ENCODE measurements at regions not wholly inside any gene's neighbourhood (a gene's known extent, or its start where the extent isn't known, plus 50 kb on each side); places are given as distances from the start of the nearest gene placed in this dataset.

DNA sequence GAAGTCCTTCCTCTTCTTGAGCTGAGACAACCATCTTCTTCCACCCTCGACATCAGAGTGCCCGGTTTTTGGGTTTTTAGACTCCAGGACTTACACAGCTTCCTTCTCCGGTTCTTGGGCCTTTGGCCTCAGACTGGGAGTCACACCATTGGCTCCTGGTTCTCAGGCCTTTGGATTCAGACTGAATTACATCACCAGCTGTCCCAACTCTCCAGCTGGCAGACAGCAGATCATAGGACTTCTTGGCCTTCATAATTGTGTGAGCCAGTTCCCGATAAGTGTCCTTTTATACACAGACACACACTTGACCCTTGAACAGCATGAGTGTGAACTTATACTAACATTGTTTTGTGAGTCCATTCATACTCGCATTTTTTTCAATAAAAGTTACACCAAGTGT, 166.0 kb upstream of the UBL3 start:
- H3K36me3 Mint-ChIP-seq (ENCODE audit: low read depth), result no peaks in the 10 kb centered on the region
- H3K4me1 Mint-ChIP-seq, result no peaks in the 10 kb centered on the region
- no peaks in the 10 kb centered on the region for H3K9me3 Mint-ChIP-seq
- H3K27me3 Mint-ChIP-seq, result peaks cover 2% of the 10 kb centered on the region
- no peak for DNase-seq
- no peak overlapping the region for H3K27ac Mint-ChIP-seq
- no peak for ATAC-seq
- no peak overlapping the region for H3K4me3 Mint-ChIP-seq

DNA sequence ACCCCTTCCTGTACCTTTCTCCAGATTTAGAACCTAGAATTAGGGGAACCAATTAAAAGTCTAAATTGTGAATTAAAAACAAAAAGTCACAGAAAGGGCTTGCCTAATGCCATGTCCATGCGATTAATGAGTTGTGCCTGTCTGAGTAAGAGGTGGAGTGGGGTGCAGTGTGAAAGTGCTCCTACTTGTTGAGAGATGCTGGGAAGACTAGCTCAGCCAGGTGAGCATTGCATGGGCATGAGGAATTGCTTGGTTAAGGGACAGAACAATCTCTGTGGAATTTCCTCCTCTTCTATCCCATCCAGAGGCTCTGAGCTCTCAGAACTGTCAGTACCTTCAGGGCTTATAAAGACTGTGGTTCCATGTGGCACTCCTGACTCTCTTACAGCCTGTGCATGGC, 159.0 kb upstream of the UBL3 start:
- Mint-ChIP-seq H3K9me3 (no peaks in the 10 kb centered on the region), H3K4me3 (no peak overlapping the region), H3K4me1 (peaks cover 14% of the 10 kb centered on the region), H3K27ac (no peak overlapping the region), H3K27me3 (no peaks in the 10 kb centered on the region), H3K36me3 (ENCODE audit: low read depth) (no peaks in the 10 kb centered on the region)
- DNase-seq, result no peak
- no peak for ATAC-seq

DNA sequence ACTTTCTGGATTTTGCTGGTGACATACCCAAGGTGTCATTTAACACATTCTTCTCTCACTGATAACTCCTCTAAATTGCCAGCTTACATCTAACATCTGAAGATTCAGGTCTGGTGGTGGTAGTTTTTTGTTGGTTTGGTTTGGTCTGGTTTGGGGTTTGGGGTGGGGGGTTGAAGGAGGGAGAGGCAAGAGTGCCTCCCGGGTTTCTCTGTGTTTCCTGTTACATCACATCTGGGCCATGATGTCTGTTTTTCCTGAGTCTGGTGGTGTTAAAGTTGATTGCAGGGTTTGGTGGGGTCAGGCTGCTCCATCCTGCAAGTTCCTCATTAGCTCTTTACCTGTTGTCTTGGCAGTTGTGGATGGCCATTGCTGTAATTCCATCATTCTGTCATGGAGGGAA, 155.8 kb upstream of the UBL3 start:
- no peaks in the 10 kb centered on the region for H3K27me3 Mint-ChIP-seq
- no peak for DNase-seq
- H3K4me3 Mint-ChIP-seq, result no peak overlapping the region
- H3K27ac Mint-ChIP-seq, result no peak overlapping the region
- H3K4me1 Mint-ChIP-seq, result peaks cover 14% of the 10 kb centered on the region
- ATAC-seq, result no peak
- no peaks in the 10 kb centered on the region for H3K9me3 Mint-ChIP-seq
- H3K36me3 Mint-ChIP-seq (ENCODE audit: low read depth), result no peaks in the 10 kb centered on the region

DNA sequence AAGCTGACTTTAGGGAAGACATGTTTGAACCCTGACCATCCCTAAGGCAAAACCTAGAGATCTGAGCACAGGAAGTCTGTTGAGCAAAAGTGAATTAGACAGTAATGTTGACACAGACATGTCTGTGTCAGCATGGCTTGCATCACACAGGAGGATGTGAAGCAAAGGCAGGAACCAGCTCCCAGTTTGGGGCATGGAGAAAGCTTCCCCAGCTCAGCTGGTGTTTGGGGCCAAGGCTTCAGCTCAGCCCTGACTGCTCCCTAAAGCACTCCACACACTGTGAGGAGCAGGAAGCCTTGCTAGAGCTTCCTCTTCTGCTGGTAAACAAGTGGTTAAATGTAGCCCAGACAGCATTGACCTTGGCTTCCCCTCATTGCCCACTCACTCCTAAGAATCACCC, 153.8 kb upstream of the UBL3 start:
- Mint-ChIP-seq H3K27me3 (no peaks in the 10 kb centered on the region), H3K36me3 (ENCODE audit: low read depth) (no peaks in the 10 kb centered on the region), H3K9me3 (no peaks in the 10 kb centered on the region), H3K4me3 (no peak overlapping the region), H3K27ac (no peak overlapping the region), H3K4me1 (peaks cover 14% of the 10 kb centered on the region)
- no peak for DNase-seq
- ATAC-seq, result no peak

DNA sequence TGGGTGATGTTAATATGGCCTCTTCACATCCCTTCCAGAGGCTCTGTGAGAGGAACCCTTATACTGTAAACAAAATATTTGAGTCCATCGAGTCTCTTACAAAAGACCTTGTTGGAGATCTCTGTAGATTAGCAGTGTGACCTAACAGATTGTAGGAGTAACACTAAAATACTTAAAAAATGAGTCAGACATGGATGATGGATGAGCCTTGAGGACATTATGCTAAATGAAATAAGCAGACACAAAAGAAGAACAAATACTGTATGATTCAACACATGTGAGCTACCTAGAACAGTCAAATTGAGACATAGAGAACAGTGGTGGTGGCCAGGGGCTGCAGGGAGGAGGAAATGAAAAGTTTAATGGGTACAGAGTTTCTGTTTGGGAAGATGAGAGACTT, 152.2 kb upstream of the UBL3 start:
- Mint-ChIP-seq H3K27ac (no peak overlapping the region), H3K36me3 (ENCODE audit: low read depth) (no peaks in the 10 kb centered on the region), H3K27me3 (no peaks in the 10 kb centered on the region), H3K9me3 (no peaks in the 10 kb centered on the region), H3K4me3 (no peak overlapping the region), H3K4me1 (peaks cover 14% of the 10 kb centered on the region)
- ATAC-seq (no peak), DNase-seq (no peak)

DNA sequence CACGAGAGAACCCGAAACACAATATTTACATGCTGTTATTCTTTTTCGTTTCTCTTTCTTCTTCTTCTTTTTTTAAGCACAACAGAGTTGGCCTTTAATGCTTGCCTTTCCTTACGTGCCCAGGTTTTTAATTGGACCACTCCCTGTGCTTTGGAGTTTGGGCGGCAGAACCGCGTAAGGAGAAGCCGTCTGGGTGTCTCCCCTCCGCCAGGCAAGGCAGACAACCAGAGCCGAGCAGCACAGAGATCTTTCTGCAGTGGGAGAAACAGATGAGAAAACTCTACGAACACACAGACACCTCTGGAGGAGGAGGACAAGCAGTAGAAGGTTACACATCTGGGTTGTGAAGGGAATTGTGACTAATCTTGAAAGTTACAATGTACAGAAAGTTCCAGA, 150.0 kb upstream of the UBL3 start:
- no peak for ATAC-seq
- H3K27ac Mint-ChIP-seq, result no peak overlapping the region
- H3K4me3 Mint-ChIP-seq, result no peak overlapping the region
- no peaks in the 10 kb centered on the region for H3K27me3 Mint-ChIP-seq
- no peaks in the 10 kb centered on the region for H3K36me3 Mint-ChIP-seq (ENCODE audit: low read depth)
- DNase-seq, result no peak
- no peaks in the 10 kb centered on the region for H3K9me3 Mint-ChIP-seq
- peaks cover 4% of the 10 kb centered on the region for H3K4me1 Mint-ChIP-seq

DNA sequence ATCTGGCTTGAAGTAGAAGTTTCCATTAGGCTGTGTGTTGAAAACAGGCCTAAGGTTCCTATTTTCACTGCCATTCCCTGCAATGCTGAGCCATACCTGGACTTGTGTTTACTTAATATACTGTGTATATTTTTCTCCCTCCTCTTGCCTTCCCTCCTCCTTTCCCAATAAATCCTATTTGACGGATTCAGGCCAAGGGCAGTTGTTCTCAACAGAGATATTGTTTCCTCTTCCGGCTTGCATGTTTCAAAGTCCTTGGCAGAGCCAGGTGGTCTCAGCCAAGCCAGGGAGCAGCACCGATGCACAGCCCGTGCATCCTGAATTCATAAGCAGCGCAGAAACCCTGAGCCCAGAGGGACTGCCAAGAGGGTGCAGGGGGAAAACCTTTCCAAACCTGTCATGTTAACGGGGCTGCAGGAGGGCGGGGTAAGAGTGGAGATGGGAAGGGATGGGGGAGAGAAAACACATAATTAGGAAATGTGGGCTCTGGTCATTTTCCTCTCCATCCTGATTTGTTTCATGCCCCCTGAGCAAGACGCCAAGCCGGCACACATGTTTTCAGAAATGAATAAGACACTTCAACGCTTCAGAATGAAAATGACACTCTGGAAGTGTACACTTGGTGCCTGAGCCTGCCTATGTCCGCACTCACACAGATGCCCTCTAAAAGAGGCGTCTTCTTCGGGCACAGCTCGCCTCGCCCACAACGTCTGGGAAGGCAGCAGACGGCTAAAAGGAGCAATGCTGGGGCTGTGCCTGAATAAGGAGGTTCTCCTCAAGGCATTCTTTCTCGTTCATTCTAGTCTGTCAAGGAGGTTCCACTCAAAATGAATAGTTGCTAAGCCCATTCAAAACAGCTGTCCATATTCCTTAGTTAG, 149.3 kb upstream of the UBL3 start:
- ATAC-seq (no peak), DNase-seq (no peak)
- Mint-ChIP-seq H3K4me1 (peaks cover 2% of the 10 kb centered on the region), H3K27me3 (no peaks in the 10 kb centered on the region), H3K27ac (no peak overlapping the region), H3K9me3 (no peaks in the 10 kb centered on the region), H3K36me3 (ENCODE audit: low read depth) (no peaks in the 10 kb centered on the region), H3K4me3 (no peak overlapping the region)

DNA sequence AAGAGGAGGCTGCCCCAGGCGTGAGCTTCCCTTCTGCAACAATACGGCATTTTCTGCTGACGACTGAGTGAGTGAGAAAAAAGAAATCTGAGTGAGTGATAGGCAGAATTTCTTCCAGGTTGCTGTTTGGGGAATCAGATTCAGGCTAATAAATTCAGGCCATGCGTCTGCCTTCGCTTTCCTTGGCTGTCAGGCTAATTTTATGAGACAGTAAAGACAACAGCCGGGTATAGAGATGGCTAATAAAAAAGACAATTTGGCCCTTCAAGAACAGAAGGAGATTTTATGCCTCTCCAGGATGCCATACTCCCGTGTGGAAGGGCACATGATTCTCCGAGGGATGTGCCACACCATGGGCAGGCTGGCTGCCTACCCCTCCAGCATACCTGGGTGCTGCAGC, 145.9 kb upstream of the UBL3 start:
- no peak for ATAC-seq
- no peak for DNase-seq
- Mint-ChIP-seq H3K27ac (no peak overlapping the region), H3K4me1 (no peaks in the 10 kb centered on the region), H3K9me3 (no peaks in the 10 kb centered on the region), H3K4me3 (no peak overlapping the region), H3K36me3 (ENCODE audit: low read depth) (no peaks in the 10 kb centered on the region), H3K27me3 (no peaks in the 10 kb centered on the region)

DNA sequence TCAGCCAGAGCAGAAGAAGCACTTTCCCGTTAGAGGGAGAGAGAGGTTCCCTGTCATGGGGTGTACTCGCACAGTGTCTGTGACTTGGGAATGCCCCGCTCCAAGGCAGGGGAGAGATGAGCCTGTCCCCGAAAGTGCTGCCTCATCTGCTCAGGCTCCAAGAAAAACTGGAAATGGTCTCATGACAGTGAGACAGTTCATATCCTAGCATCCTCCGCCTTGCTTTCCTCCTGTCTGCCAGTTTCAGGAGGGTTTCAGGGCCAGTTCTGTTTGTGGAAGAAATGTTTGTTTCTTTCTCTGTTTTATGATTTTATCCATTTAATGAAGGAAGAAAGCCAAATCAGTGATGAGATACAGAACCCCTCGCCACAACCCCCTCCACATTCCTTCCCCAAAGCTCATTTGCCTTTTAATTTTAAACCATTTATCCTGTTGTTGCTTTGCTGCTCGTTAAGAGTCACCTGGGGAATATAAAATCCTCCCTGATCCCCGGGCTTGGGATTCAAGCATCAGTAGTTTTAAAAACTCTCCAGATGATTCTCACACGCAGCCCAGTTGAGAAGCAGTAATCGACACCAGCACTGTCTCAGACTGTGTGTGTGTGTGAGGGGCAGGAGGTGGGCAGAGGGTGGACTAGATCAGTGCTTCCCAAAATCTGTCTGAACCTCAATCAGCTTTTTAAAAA, 144.6 kb upstream of the UBL3 start:
- H3K27me3 Mint-ChIP-seq, result no peaks in the 10 kb centered on the region
- no peaks in the 10 kb centered on the region for H3K36me3 Mint-ChIP-seq (ENCODE audit: low read depth)
- ATAC-seq, result no peak
- no peaks in the 10 kb centered on the region for H3K4me1 Mint-ChIP-seq
- H3K27ac Mint-ChIP-seq, result no peak overlapping the region
- no peak for DNase-seq
- no peaks in the 10 kb centered on the region for H3K9me3 Mint-ChIP-seq
- H3K4me3 Mint-ChIP-seq, result no peak overlapping the region

DNA sequence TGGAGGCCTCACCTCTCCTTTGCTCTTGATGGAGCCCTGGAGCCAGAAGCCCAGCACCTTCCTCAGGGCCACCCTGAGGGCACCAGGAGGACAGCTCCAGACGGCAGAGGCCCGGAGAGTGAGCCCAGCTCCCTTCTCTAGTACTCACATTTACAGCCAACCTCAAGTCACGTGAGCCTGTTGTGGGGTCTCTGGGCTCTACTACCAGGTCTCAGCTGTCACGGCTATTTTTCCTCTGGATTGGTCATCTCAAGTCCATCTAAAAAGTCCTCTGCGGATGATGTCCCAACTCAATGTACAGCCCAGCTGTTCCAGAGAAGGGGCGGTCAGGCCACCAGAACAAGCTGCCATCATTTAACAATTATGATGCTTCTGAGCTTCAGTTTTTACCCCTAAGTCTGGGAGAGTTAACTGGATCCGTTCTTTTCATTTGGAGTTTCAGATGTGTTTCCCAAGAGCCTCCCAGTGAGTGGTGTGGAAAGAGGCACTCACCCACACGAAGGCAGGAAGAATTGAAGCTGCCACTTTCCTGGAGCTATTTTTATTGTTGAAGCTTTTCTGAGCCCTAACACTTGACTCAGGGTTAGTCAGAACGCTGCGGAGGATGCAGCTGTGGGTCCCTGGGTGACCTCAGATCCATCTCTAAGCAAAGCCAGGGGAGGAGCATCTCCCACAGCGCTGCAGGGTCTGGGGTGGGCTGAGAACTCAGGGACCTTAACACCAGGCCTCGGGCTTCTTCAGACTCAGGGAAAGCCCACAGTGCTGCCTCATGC, 143.5 kb upstream of the UBL3 start:
- H3K27ac Mint-ChIP-seq, result no peak overlapping the region
- H3K36me3 Mint-ChIP-seq (ENCODE audit: low read depth), result no peaks in the 10 kb centered on the region
- no peak overlapping the region for H3K4me3 Mint-ChIP-seq
- ATAC-seq (no peak), DNase-seq (no peak)
- no peaks in the 10 kb centered on the region for H3K9me3 Mint-ChIP-seq
- no peaks in the 10 kb centered on the region for H3K27me3 Mint-ChIP-seq
- H3K4me1 Mint-ChIP-seq, result no peaks in the 10 kb centered on the region

DNA sequence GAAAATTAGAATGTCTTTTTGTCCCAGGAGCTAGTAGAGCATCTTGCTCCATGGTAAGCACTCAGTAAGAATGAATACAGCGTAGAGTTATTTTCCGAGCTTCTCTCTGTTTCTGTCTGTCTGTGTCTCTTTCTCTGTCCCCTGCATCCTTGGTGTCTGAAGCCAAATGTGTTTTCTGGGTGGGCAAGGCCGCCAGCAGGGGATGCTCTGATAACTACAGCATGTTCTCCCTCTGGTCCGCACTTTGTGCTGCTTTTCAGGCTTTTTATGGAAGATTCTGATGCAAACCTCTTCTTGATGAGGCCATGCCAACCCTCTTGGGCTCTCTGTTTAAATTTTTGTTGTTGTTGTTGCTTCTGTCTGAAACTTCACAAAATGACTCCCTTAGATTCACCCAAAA, 142.8 kb upstream of the UBL3 start:
- H3K27ac Mint-ChIP-seq, result no peak overlapping the region
- H3K27me3 Mint-ChIP-seq, result no peaks in the 10 kb centered on the region
- no peak overlapping the region for H3K4me3 Mint-ChIP-seq
- ATAC-seq, result no peak
- H3K4me1 Mint-ChIP-seq, result no peaks in the 10 kb centered on the region
- H3K36me3 Mint-ChIP-seq (ENCODE audit: low read depth), result no peaks in the 10 kb centered on the region
- no peak for DNase-seq
- H3K9me3 Mint-ChIP-seq, result peaks cover 2% of the 10 kb centered on the region

DNA sequence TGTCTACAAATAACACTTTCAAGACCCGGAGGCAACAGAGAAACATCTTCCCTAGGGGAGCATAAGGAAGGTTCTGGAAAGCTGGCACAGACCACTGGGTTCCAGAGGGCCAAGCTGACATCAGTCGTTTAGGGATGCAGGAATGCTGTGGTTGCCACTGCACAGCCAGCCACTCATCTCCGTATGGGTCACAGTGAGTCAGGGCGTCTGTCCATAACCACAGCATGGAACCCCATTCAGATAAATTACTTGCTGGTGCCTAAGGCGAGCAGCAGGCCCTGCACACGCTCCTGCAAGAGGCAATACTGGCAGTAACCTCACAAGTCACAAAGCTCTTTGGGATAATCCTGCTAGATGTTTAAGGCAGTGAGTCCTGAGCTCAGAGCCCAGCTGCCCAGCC, 140.9 kb upstream of the UBL3 start:
- DNase-seq (no peak), ATAC-seq (no peak)
- no peaks in the 10 kb centered on the region for H3K4me1 Mint-ChIP-seq
- H3K27ac Mint-ChIP-seq, result no peak overlapping the region
- peaks cover 14% of the 10 kb centered on the region for H3K9me3 Mint-ChIP-seq
- peaks cover 1% of the 10 kb centered on the region for H3K36me3 Mint-ChIP-seq (ENCODE audit: low read depth)
- no peaks in the 10 kb centered on the region for H3K27me3 Mint-ChIP-seq
- H3K4me3 Mint-ChIP-seq, result no peak overlapping the region

DNA sequence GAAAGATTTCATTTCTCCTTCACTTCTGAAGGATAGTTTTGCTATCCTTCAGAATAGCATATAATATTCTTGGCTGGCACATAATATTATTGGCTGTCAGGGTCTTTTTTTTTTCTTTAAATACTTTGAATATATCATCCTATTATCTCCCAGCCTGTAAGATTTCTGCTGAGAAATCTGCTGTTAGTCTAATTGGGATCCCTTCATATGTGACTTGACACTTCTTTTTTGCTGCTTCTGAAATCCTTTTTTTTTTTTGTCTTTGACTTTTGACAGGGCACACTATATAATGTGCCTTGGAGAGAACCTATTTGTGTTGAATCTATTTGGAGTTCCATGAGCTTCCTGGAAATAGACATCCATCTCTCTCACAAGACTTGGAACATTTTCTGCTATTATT, 136.9 kb upstream of the UBL3 start:
- Mint-ChIP-seq H3K9me3 (peaks cover 14% of the 10 kb centered on the region), H3K4me3 (no peak overlapping the region), H3K36me3 (ENCODE audit: low read depth) (peaks cover 1% of the 10 kb centered on the region), H3K4me1 (no peaks in the 10 kb centered on the region), H3K27me3 (no peaks in the 10 kb centered on the region), H3K27ac (no peak overlapping the region)
- DNase-seq, result no peak
- no peak for ATAC-seq

DNA sequence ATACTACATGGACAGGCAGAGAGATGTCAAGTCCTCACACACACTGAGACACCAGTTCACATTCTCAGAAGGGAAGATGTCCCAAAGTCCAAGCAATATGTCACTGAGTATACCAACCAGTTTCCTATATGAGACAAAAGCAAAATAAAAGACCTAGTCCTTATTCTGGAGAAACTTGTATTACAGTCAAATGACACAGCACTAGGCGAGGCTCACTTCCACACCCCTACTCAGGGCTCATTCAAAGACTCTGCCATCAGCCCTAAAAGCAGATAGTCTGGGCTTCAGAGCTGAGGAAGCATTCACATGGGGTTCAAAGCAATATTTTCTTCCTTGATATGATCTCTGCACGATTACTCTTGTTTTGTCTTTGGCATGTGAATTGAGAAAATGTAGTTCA, 129.9 kb upstream of the UBL3 start:
- H3K27ac Mint-ChIP-seq, result no peak overlapping the region
- H3K4me1 Mint-ChIP-seq, result no peaks in the 10 kb centered on the region
- no peak for DNase-seq
- peaks cover 5% of the 10 kb centered on the region for H3K9me3 Mint-ChIP-seq
- no peaks in the 10 kb centered on the region for H3K36me3 Mint-ChIP-seq (ENCODE audit: low read depth)
- no peaks in the 10 kb centered on the region for H3K27me3 Mint-ChIP-seq
- H3K4me3 Mint-ChIP-seq, result no peak overlapping the region
- no peak for ATAC-seq

DNA sequence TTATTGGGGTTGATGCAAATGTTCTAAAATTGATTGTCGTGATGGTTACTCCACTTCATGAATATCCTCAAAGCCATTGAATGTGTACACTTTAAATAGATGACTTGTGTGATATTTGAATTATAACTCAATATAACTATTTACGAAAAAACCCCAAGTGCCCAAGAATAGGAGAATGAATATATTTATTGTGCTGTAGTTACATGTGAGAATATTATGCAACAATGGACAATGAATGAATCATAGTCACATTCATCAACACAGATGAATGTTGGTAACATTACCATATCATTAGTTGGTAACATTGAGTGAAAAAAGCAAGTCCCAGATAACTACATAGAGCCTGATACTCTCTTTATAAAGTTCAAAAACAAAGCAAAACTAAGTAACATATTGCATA, 127.8 kb upstream of the UBL3 start:
- H3K27me3 Mint-ChIP-seq, result no peaks in the 10 kb centered on the region
- no peak overlapping the region for H3K27ac Mint-ChIP-seq
- no peaks in the 10 kb centered on the region for H3K4me1 Mint-ChIP-seq
- no peak overlapping the region for H3K4me3 Mint-ChIP-seq
- ATAC-seq, result no peak
- peaks cover 5% of the 10 kb centered on the region for H3K9me3 Mint-ChIP-seq
- H3K36me3 Mint-ChIP-seq (ENCODE audit: low read depth), result no peaks in the 10 kb centered on the region
- DNase-seq, result no peak

Measured in activated naive CD8-positive, alpha-beta T cell treated with anti-CD3 and anti-CD28 coated beads, Interleukin-2, amount 50 U/mL, for 24 hours (primary cell).